Erythroblast (primary cell): ENCODE measurements at regions not wholly inside any gene's neighbourhood (a gene's known extent, or its start where the extent isn't known, plus 50 kb on each side); places are given as distances from the start of the nearest gene placed in this dataset.

Source experiments
- GATA1 ChIP-seq: IDR thresholded peaks from 2 replicates; pipeline ENCODE4 v1.6.1; 2011; ENCODE audit warnings: low read depth, mild to moderate bottlenecking, control low read depth, low read length, moderate library complexity
- POLR2A ChIP-seq: IDR thresholded peaks from 2 replicates; pipeline ENCODE4 v1.6.1; 2011; ENCODE audit warnings: mild to moderate bottlenecking, low read length

DNA sequence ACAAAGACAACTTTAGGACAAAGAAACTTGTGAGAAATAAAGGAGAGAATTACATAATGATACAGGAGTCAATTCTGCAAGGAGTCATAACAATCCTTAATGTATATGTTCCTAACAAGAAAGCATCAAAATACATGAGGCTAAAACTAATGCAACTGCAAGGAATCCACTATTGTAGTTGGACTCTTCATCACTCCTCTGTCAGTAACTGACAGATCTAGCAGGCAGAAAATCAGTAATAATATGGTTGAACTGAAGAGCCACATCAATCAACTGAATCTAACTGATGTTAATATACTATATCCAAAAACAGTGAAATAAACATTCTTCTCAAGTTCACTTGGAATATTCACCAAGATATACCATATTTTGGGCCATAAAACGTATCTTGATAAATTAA, 1806.4 kb upstream of the CELF4 start:
- no peak for TF ChIP-seq POLR2A
- no peak for TF ChIP-seq GATA1
